ENCODE measurements at regions not wholly inside any gene's neighbourhood (a gene's known extent, or its start where the extent isn't known, plus 50 kb on each side); places are given as distances from the start of the nearest gene placed in this dataset.

GRCh38 chr12:123100882-123101281, 50.0 kb downstream of the PITPNM2 start:
- Histone ChIP-seq H3K4me1 (ENCODE audit: control insufficient read depth in 1 of 2, insufficient read depth in 2 of 2, low read length in 2 of 2) (peaks cover 0 to 14% of the 10 kb centered on the region in 2 donors), H3K9me3 (ENCODE audit: control insufficient read depth in 1 of 2, low read length in 2 of 2) (no peaks in the 10 kb centered on the region), H3K27ac (ENCODE audit: low read length) (no peak overlapping the region), H3K27me3 (ENCODE audit: low read depth, low read length) (no peaks in the 10 kb centered on the region), H3K4me3 (ENCODE audit: low read depth in 1 of 2, low read length in 2 of 2) (no peak overlapping the region), H3K36me3 (ENCODE audit: control insufficient read depth in 1 of 2, insufficient read depth in 2 of 2, low read length in 2 of 2) (no peaks in the 10 kb centered on the region)

GRCh38 chr12:123100450-123100849, 50.4 kb downstream of the PITPNM2 start:
- Histone ChIP-seq H3K4me1 (ENCODE audit: control insufficient read depth in 1 of 2, insufficient read depth in 2 of 2, low read length in 2 of 2) (peaks cover 0 to 18% of the 10 kb centered on the region in 2 donors), H3K36me3 (ENCODE audit: control insufficient read depth in 1 of 2, insufficient read depth in 2 of 2, low read length in 2 of 2) (no peaks in the 10 kb centered on the region), H3K4me3 (ENCODE audit: low read depth in 1 of 2, low read length in 2 of 2) (no peak overlapping the region), H3K27me3 (ENCODE audit: low read depth, low read length) (no peaks in the 10 kb centered on the region), H3K9me3 (ENCODE audit: control insufficient read depth in 1 of 2, low read length in 2 of 2) (no peaks in the 10 kb centered on the region), H3K27ac (ENCODE audit: low read length) (no peak overlapping the region)

DNA sequence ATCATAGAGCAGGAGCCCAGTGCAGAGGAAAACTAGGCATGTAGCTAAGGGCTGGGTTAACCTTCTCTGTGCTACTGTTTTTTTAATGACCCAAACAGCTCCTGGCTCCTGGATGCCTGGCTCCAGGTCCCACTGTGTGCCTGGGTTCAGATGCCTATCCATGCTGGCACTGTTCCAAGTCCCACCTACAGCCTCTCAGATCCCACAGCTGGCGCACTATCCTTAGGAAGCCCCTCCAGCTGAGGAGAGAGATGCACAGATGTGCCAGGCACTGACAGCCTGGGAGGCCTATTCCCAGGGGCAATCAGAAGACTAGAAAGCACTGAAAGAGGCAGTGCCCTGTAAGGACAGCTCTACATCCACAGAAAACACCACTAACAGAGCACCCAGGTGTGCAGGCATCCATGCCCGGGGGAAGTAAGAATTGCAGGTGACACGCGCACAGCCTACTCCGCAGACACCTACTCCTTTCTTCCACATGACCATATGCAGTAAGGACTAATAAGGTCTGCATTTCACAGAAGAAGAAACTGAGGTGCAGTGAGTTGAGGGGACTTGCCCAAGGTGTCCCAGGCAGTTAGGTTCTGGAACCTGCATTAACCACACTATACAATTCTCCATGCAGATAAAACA, 51.2 kb downstream of the PITPNM2 start:
- Histone ChIP-seq H3K4me3 (ENCODE audit: low read depth in 1 of 2, low read length in 2 of 2) (no peak overlapping the region), H3K36me3 (ENCODE audit: control insufficient read depth in 1 of 2, insufficient read depth in 2 of 2, low read length in 2 of 2) (no peaks in the 10 kb centered on the region), H3K27ac (ENCODE audit: low read length) (no peak overlapping the region), H3K9me3 (ENCODE audit: control insufficient read depth in 1 of 2, low read length in 2 of 2) (no peaks in the 10 kb centered on the region), H3K4me1 (ENCODE audit: control insufficient read depth in 1 of 2, insufficient read depth in 2 of 2, low read length in 2 of 2) (peaks cover 4 to 26% of the 10 kb centered on the region in 2 donors), H3K27me3 (ENCODE audit: low read depth, low read length) (no peaks in the 10 kb centered on the region)

DNA sequence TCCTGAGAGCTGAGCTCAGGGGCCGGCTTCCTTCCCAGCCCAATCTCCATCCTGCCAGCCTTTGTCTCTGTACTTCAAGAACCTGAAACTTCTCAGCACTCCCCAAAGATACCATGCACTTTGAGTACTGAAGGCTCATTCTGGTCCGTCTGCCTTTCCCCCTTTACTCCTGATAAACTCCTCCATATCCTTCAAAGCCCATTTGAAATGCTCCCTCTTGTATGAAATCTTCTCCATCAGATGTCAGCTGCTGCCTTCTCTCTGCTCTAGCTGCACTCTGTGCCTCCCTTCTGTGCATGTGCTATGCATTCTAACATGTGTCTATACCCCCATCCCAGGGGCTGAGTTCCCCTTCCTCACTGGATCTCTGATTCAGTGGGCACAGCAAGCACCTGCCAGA, 52.1 kb downstream of the PITPNM2 start:
- H3K4me1 ChIP-seq (ENCODE audit: control insufficient read depth in 1 of 2, insufficient read depth in 2 of 2, low read length in 2 of 2): peaks cover 10 to 35% of the 10 kb centered on the region in 2 donors

GRCh38 chr12:123097561-123098084, 53.3 kb downstream of the PITPNM2 start:
- H3K27ac ChIP-seq (ENCODE audit: low read length): no peak overlapping the region
- H3K9me3 ChIP-seq (ENCODE audit: control insufficient read depth in 1 of 2, low read length in 2 of 2): no peaks in the 10 kb centered on the region
- H3K4me3 ChIP-seq (ENCODE audit: low read depth in 1 of 2, low read length in 2 of 2): no peak overlapping the region
- H3K4me1 ChIP-seq (ENCODE audit: control insufficient read depth in 1 of 2, insufficient read depth in 2 of 2, low read length in 2 of 2): peaks cover 10 to 36% of the 10 kb centered on the region in 2 donors
- H3K27me3 ChIP-seq (ENCODE audit: low read depth, low read length): no peaks in the 10 kb centered on the region
- H3K36me3 ChIP-seq (ENCODE audit: control insufficient read depth in 1 of 2, insufficient read depth in 2 of 2, low read length in 2 of 2): no peaks in the 10 kb centered on the region

More for the DNA sequence above, 52.1 kb downstream of the PITPNM2 start:
- no peaks in the 10 kb centered on the region for H3K36me3 ChIP-seq (ENCODE audit: control insufficient read depth in 1 of 2, insufficient read depth in 2 of 2, low read length in 2 of 2)
- H3K4me3 ChIP-seq (ENCODE audit: low read depth in 1 of 2, low read length in 2 of 2): no peak overlapping the region
- no peaks in the 10 kb centered on the region for H3K27me3 ChIP-seq (ENCODE audit: low read depth, low read length)
- no peak overlapping the region for H3K27ac ChIP-seq (ENCODE audit: low read length)
- H3K9me3 ChIP-seq (ENCODE audit: control insufficient read depth in 1 of 2, low read length in 2 of 2): no peaks in the 10 kb centered on the region

DNA sequence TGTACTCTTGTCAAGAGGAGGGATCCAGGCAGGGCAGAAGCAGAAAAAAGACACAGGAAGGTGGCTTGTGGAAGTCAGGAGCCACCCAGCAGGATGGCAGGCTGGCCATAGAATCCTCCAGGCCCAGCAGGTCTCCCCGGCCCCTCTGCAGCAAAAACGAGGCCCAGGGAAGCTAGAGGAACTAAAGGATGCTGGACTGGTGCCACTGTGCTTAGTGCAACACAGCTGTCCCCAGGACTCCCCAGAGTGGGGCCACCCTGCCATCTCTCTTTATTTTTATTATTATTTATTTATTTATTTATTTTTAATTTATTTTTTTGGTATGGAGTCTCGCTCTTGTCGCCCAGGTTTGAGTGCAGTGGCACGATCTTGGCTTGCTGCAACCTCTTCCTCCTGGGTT, 54.1 kb downstream of the PITPNM2 start:
- H3K27ac ChIP-seq (ENCODE audit: low read length): no peak overlapping the region
- peaks cover 10 to 36% of the 10 kb centered on the region in 2 donors for H3K4me1 ChIP-seq (ENCODE audit: control insufficient read depth in 1 of 2, insufficient read depth in 2 of 2, low read length in 2 of 2)
- no peaks in the 10 kb centered on the region for H3K36me3 ChIP-seq (ENCODE audit: control insufficient read depth in 1 of 2, insufficient read depth in 2 of 2, low read length in 2 of 2)

DNA sequence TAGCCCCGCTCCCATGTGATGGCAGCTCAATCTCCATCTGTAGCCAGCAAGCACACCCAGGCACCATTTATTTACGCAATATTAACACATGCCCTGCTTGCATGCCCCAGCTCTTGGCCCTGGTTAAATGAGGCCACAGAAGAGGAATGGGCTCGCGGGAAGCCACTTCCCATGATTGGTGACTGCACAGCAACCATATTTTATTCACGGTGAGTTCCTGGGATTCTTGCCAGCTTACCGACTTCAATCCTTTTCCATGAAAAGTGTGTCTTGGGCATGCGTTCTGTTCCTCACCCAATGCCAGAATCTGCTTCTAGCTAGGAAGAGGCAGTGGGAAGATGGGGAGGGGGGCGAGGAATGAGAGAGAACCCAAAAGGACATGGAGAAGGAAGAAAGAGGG, 54.7 kb downstream of the PITPNM2 start:
- H3K9me3 ChIP-seq (ENCODE audit: control insufficient read depth in 1 of 2, low read length in 2 of 2): no peaks in the 10 kb centered on the region
- peaks cover 10 to 36% of the 10 kb centered on the region in 2 donors for H3K4me1 ChIP-seq (ENCODE audit: control insufficient read depth in 1 of 2, insufficient read depth in 2 of 2, low read length in 2 of 2)
- no peaks in the 10 kb centered on the region for H3K27me3 ChIP-seq (ENCODE audit: low read depth, low read length)
- no peak overlapping the region for H3K27ac ChIP-seq (ENCODE audit: low read length)
- no peaks in the 10 kb centered on the region for H3K36me3 ChIP-seq (ENCODE audit: control insufficient read depth in 1 of 2, insufficient read depth in 2 of 2, low read length in 2 of 2)
- no peak overlapping the region for H3K4me3 ChIP-seq (ENCODE audit: low read depth in 1 of 2, low read length in 2 of 2)

More for the DNA sequence above, 54.1 kb downstream of the PITPNM2 start:
- no peaks in the 10 kb centered on the region for H3K9me3 ChIP-seq (ENCODE audit: control insufficient read depth in 1 of 2, low read length in 2 of 2)
- no peaks in the 10 kb centered on the region for H3K27me3 ChIP-seq (ENCODE audit: low read depth, low read length)
- no peak overlapping the region for H3K4me3 ChIP-seq (ENCODE audit: low read depth in 1 of 2, low read length in 2 of 2)

GRCh38 chr12:123095078-123095881, 55.6 kb downstream of the PITPNM2 start:
- Histone ChIP-seq H3K27me3 (ENCODE audit: low read depth, low read length) (no peaks in the 10 kb centered on the region), H3K27ac (ENCODE audit: low read length) (peak overlapping the region; percentile 39), H3K4me3 (ENCODE audit: low read depth in 1 of 2, low read length in 2 of 2) (no peak overlapping the region), H3K36me3 (ENCODE audit: control insufficient read depth in 1 of 2, insufficient read depth in 2 of 2, low read length in 2 of 2) (no peaks in the 10 kb centered on the region), H3K9me3 (ENCODE audit: control insufficient read depth in 1 of 2, low read length in 2 of 2) (no peaks in the 10 kb centered on the region), H3K4me1 (ENCODE audit: control insufficient read depth in 1 of 2, insufficient read depth in 2 of 2, low read length in 2 of 2) (peaks cover 10 to 36% of the 10 kb centered on the region in 2 donors)

GRCh38 chr12:123094349-123095077, 56.4 kb downstream of the PITPNM2 start:
- H3K4me3 ChIP-seq (ENCODE audit: low read depth in 1 of 2, low read length in 2 of 2): no peak overlapping the region
- H3K9me3 ChIP-seq (ENCODE audit: control insufficient read depth in 1 of 2, low read length in 2 of 2): no peaks in the 10 kb centered on the region
- H3K27me3 ChIP-seq (ENCODE audit: low read depth, low read length): no peaks in the 10 kb centered on the region
- H3K36me3 ChIP-seq (ENCODE audit: control insufficient read depth in 1 of 2, insufficient read depth in 2 of 2, low read length in 2 of 2): no peaks in the 10 kb centered on the region
- peaks cover 10 to 36% of the 10 kb centered on the region in 2 donors for H3K4me1 ChIP-seq (ENCODE audit: control insufficient read depth in 1 of 2, insufficient read depth in 2 of 2, low read length in 2 of 2)
- H3K27ac ChIP-seq (ENCODE audit: low read length): no peak overlapping the region

DNA sequence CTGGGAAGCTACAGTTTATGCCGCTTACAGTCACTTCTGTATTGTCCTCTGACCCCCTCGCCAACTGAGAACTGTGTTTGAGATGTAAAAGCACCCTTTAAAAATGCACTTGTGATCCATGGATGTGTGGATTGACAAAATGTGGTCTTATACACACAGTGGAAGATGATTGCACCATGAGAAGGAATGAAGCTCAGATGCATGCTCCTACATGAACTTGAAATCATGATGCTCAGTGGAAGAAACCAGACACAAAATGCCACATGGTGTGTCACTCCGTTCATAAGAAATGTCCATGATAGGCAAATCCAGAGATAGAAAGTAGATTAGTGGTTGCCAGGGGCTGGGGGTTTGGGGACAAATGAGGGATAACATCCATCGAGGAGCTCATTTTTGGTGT, 58.0 kb downstream of the PITPNM2 start:
- H3K4me1 ChIP-seq (ENCODE audit: control insufficient read depth in 1 of 2, insufficient read depth in 2 of 2, low read length in 2 of 2): peaks cover 10 to 31% of the 10 kb centered on the region in 2 donors
- no peak overlapping the region for H3K4me3 ChIP-seq (ENCODE audit: low read depth in 1 of 2, low read length in 2 of 2)
- no peaks in the 10 kb centered on the region for H3K27me3 ChIP-seq (ENCODE audit: low read depth, low read length)
- H3K36me3 ChIP-seq (ENCODE audit: control insufficient read depth in 1 of 2, insufficient read depth in 2 of 2, low read length in 2 of 2): no peaks in the 10 kb centered on the region
- H3K27ac ChIP-seq (ENCODE audit: low read length): no peak overlapping the region
- H3K9me3 ChIP-seq (ENCODE audit: control insufficient read depth in 1 of 2, low read length in 2 of 2): no peaks in the 10 kb centered on the region
